OCI-LY7 (cell line): ENCODE measurements at regions not wholly inside any gene's neighbourhood (a gene's known extent, or its start where the extent isn't known, plus 50 kb on each side); places are given as distances from the start of the nearest gene placed in this dataset.

ENCODE experiments used
- BruUV-seq: library from RNA; stranded (reverse); fragments of 400-500 nt; replicated peaks from 2 replicates; lab custom pipeline; 2021; lab: Mats Ljungman, UMichigan
- CTCF ChIA-PET: fragments of 300-600 bp; sonication (Branson Sonifier 250); formaldehyde crosslinking; loops from one replicate; lab custom pipeline; 2022; ENCODE audit warnings: antibody characterized with exemption; ENCODE audit not compliant: unreplicated experiment; lab: Charles Lee
- POLR2A ChIA-PET: fragments of 300-600 bp; sonication (Branson Sonifier 250); formaldehyde crosslinking; loops from one replicate; lab custom pipeline; 2022; ENCODE audit warnings: antibody characterized with exemption; lab: Charles Lee
- DNase-seq: peaks from one replicate; pipeline ENCODE4 v3.0.0-alpha.2; 2015; ENCODE audit warnings: low spot score
- H2AFZ ChIP-seq: fragments of 200-600 bp; sonication (generic), shearing (Covaris generic); 2 replicates; pipeline ENCODE4 v1.6.1; 2014; ENCODE audit warnings: mild to moderate bottlenecking, antibody characterized with exemption, low read length, moderate library complexity
- H3K27ac ChIP-seq: fragments of 200-600 bp; sonication (generic); 2 replicates; pipeline ENCODE4 v1.5.1; 2014; ENCODE audit warnings: mixed run types, low read depth, mild to moderate bottlenecking, moderate library complexity, low read length, inconsistent platforms; ENCODE audit not compliant: poor library complexity, severe bottlenecking
- H3K36me3 ChIP-seq: fragments of 200-600 bp; sonication (generic); 2 replicates; pipeline ENCODE4 v1.6.1; 2014; ENCODE audit warnings: mild to moderate bottlenecking, antibody characterized with exemption, low read length, moderate library complexity, mixed read lengths; ENCODE audit not compliant: insufficient read depth
- H3K4me1 ChIP-seq: fragments of 200-600 bp; sonication (generic); 2 replicates; pipeline ENCODE4 v1.5.1; 2014; ENCODE audit warnings: mild to moderate bottlenecking, low read length; ENCODE audit not compliant: insufficient read depth, poor library complexity, severe bottlenecking
- H3K4me2 ChIP-seq: fragments of 200-600 bp; sonication (generic); 2 replicates; pipeline ENCODE4 v1.6.1; 2014; ENCODE audit warnings: mild to moderate bottlenecking, low read length
- H3K4me3 ChIP-seq: fragments of 200-600 bp; sonication (generic); 2 replicates; pipeline ENCODE4 v1.5.1; 2014; ENCODE audit warnings: mild to moderate bottlenecking, low read depth, low read length; ENCODE audit not compliant: poor library complexity, severe bottlenecking
- H3K79me2 ChIP-seq: fragments of 200-600 bp; sonication (generic); 2 replicates; pipeline ENCODE4 v1.6.1; 2016; ENCODE audit warnings: low read depth, mild to moderate bottlenecking, low read length, moderate library complexity, mixed read lengths; ENCODE audit not compliant: insufficient read depth
- H3K9me2 ChIP-seq: fragments of 200-600 bp; sonication (generic); 2 replicates; pipeline ENCODE4 v1.6.1; 2016; ENCODE audit warnings: mild to moderate bottlenecking, low read length, mixed read lengths; ENCODE audit not compliant: insufficient read depth
- H3K9me3 ChIP-seq: fragments of 200-600 bp; sonication (generic); 2 replicates; pipeline ENCODE4 v1.6.1; 2014; ENCODE audit warnings: mild to moderate bottlenecking, mixed run types, low read length, mixed read lengths
- H4K20me1 ChIP-seq: fragments of 200-600 bp; sonication (generic); 2 replicates; pipeline ENCODE4 v1.6.1; 2014; ENCODE audit warnings: mild to moderate bottlenecking, antibody characterized with exemption, low read length, moderate library complexity, mixed read lengths; ENCODE audit not compliant: insufficient read depth
- CTCF ChIP-seq: fragments of 200-600 bp; sonication (generic); conservative IDR thresholded peaks from 2 replicates; pipeline ENCODE4 v1.5.1; 2014; ENCODE audit warnings: mild to moderate bottlenecking, antibody characterized with exemption, low read length, moderate library complexity, mixed read lengths
- EZH2phosphoT487 ChIP-seq: fragments of 200-600 bp; sonication (generic); IDR thresholded peaks from 2 replicates; pipeline ENCODE4 v1.6.1; 2018; ENCODE audit warnings: low read depth, borderline replicate concordance, mild to moderate bottlenecking, mixed run types, antibody characterized with exemption, low read length, moderate library complexity, mixed read lengths
- intact Hi-C: fragments of 100-400 bp; cut with micrococcal nuclease; formaldehyde crosslinking; loops from one replicate; pipeline ENCODE4 v1.10.0; 2022; ENCODE audit not compliant: unreplicated experiment

GRCh38 chr2:168315331-168316072 lies 68.1 kb upstream of the STK39 start:
- no peak overlapping the region for H3K4me2 ChIP-seq
- intact Hi-C loops = no loop called here
- no peak for DNase-seq
- POLR2A ChIA-PET = no interaction called here
- no TSS peak for BruUV-seq
- no peaks in the 10 kb centered on the region for H3K4me1 ChIP-seq
- H3K36me3 ChIP-seq = no peaks in the 10 kb centered on the region
- no peaks in the 10 kb centered on the region for H3K79me2 ChIP-seq
- no peaks in the 10 kb centered on the region for H3K9me3 ChIP-seq
- CTCF ChIA-PET = no interaction called here
- no peak overlapping the region for H2AFZ ChIP-seq
- no peak for TF ChIP-seq CTCF
- no peak for TF ChIP-seq EZH2phosphoT487
- no peaks in the 10 kb centered on the region for H3K9me2 ChIP-seq
- no peak overlapping the region for H3K27ac ChIP-seq
- no peaks in the 10 kb centered on the region for H4K20me1 ChIP-seq
- H3K4me3 ChIP-seq = no peak overlapping the region

DNA sequence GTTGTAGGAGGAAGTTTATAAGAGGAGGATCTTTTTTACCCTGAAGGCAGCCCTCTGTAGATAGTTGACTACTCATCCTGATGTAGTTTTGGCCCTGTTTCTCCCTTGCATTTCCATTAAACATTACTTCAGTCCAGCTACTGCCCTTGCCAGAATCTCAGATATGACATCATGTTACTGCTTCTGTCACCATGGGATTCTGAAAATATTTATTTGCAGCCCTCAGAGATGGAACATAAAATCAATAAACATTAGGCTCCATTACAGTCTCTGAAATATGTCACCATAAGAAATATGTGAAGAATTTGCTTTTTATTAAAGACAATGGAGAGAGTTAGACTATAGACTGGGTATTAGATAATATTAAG lies 68.7 kb upstream of the STK39 start:
- no peaks in the 10 kb centered on the region for H3K9me3 ChIP-seq
- no peaks in the 10 kb centered on the region for H4K20me1 ChIP-seq
- no TSS peak for BruUV-seq
- H2AFZ ChIP-seq = no peak overlapping the region
- intact Hi-C loops = no loop called here
- no peak overlapping the region for H3K27ac ChIP-seq
- no peak overlapping the region for H3K4me3 ChIP-seq
- no peaks in the 10 kb centered on the region for H3K36me3 ChIP-seq
- no peak overlapping the region for H3K4me2 ChIP-seq
- no peak for DNase-seq
- no peaks in the 10 kb centered on the region for H3K9me2 ChIP-seq
- no peaks in the 10 kb centered on the region for H3K4me1 ChIP-seq
- TF ChIP-seq CTCF (no peak), EZH2phosphoT487 (no peak)
- H3K79me2 ChIP-seq = no peaks in the 10 kb centered on the region
- ChIA-PET POLR2A (no interaction called here), CTCF (no interaction called here)

GRCh38 chr2:168317282-168317681 lies 69.9 kb upstream of the STK39 start:
- no peaks in the 10 kb centered on the region for H4K20me1 ChIP-seq
- no peaks in the 10 kb centered on the region for H3K79me2 ChIP-seq
- no peaks in the 10 kb centered on the region for H3K36me3 ChIP-seq
- TF ChIP-seq EZH2phosphoT487 = no peak
- no peak for TF ChIP-seq CTCF
- H3K9me3 ChIP-seq = no peaks in the 10 kb centered on the region
- intact Hi-C loops = no loop called here
- H3K9me2 ChIP-seq = no peaks in the 10 kb centered on the region
- H3K27ac ChIP-seq = no peak overlapping the region
- ChIA-PET POLR2A (no interaction called here), CTCF (no interaction called here)
- no peaks in the 10 kb centered on the region for H3K4me1 ChIP-seq
- no peak for DNase-seq
- no peak overlapping the region for H3K4me3 ChIP-seq
- no peak overlapping the region for H2AFZ ChIP-seq
- BruUV-seq = no TSS peak
- H3K4me2 ChIP-seq = no peak overlapping the region
